Mesendoderm (in vitro differentiated cells): ENCODE measurements at regions not wholly inside any gene's neighbourhood (a gene's known extent, or its start where the extent isn't known, plus 50 kb on each side); places are given as distances from the start of the nearest gene placed in this dataset.
"Not testable (repeated sequence)": the region's sequence is repeated elsewhere in the genome, so short reads cannot be mapped to it uniquely, and the experiment has no call there.

Source experiments
- DNase-seq: peaks from one replicate; pipeline ENCODE4 v3.0.0; 2013
- H2AK5ac ChIP-seq: 2 replicates; pipeline ENCODE4 v1.6.1; 2013; ENCODE audit warnings: low read length, inconsistent platforms
- H2BK120ac ChIP-seq: 2 replicates; pipeline ENCODE4 v1.6.1; 2013; ENCODE audit warnings: low read depth, mild to moderate bottlenecking, low read length, moderate library complexity, mixed read lengths
- H2BK15ac ChIP-seq: replicated peaks from 2 replicates; pipeline ENCODE4 v1.6.1; 2013; ENCODE audit warnings: low read depth, mild to moderate bottlenecking, moderate library complexity
- H2BK5ac ChIP-seq: 2 replicates; pipeline ENCODE4 v1.6.1; 2013; ENCODE audit warnings: low read length, inconsistent platforms
- H3K18ac ChIP-seq: 2 replicates; pipeline ENCODE4 v1.6.1; 2013; ENCODE audit warnings: mild to moderate bottlenecking, low read length, mixed read lengths
- H3K23ac ChIP-seq: one replicate; pipeline ENCODE4 v1.6.1; 2013; ENCODE audit warnings: low read length
- H3K27ac ChIP-seq: 2 replicates; pipeline ENCODE4 v1.5.1; 2013; ENCODE audit warnings: low read depth, mild to moderate bottlenecking, inconsistent platforms, low read length, moderate library complexity
- H3K27me3 ChIP-seq: 2 replicates; pipeline ENCODE4 v1.6.1; 2013; ENCODE audit warnings: low read length, control low read depth, mild to moderate bottlenecking, inconsistent platforms; ENCODE audit not compliant: insufficient read depth, poor library complexity
- H3K36me3 ChIP-seq: 2 replicates; pipeline ENCODE4 v1.6.1; 2013; ENCODE audit warnings: low read length, inconsistent platforms; ENCODE audit not compliant: control insufficient read depth, insufficient read depth
- H3K4ac ChIP-seq: one replicate; pipeline ENCODE4 v1.6.1; 2013; ENCODE audit warnings: low read depth, mild to moderate bottlenecking, low read length, moderate library complexity
- H3K4me1 ChIP-seq: 2 replicates; pipeline ENCODE4 v1.6.1; 2013; ENCODE audit warnings: low read depth, low read length, inconsistent platforms; ENCODE audit not compliant: control insufficient read depth
- H3K4me2 ChIP-seq: 2 replicates; pipeline ENCODE4 v1.6.1; 2013; ENCODE audit warnings: low read length
- H3K4me3 ChIP-seq: 2 replicates; pipeline ENCODE4 v1.5.1; 2013; ENCODE audit warnings: mild to moderate bottlenecking, low read length
- H3K56ac ChIP-seq: one replicate; pipeline ENCODE4 v1.6.1; 2013; ENCODE audit warnings: low read length
- H3K79me1 ChIP-seq: 2 replicates; pipeline ENCODE4 v1.6.1; 2013; ENCODE audit warnings: low read length, inconsistent platforms
- H3K79me2 ChIP-seq: 2 replicates; pipeline ENCODE4 v1.6.1; 2013; ENCODE audit warnings: mild to moderate bottlenecking, low read length; ENCODE audit not compliant: control insufficient read depth, insufficient read depth
- H3K9ac ChIP-seq: 2 replicates; pipeline ENCODE4 v1.6.1; 2013; ENCODE audit warnings: low read length, inconsistent platforms
- H4K5ac ChIP-seq: one replicate; pipeline ENCODE4 v1.6.1; 2013; ENCODE audit warnings: low read length
- H4K8ac ChIP-seq: one replicate; pipeline ENCODE4 v1.6.1; 2013; ENCODE audit warnings: low read depth, mild to moderate bottlenecking, control low read depth, low read length, moderate library complexity
- WGBS: extraction: QIAGEN DNeasy Blood & Tissue Kit; methylation state at CpG from one replicate; pipeline ENCODE4 v1.1.7; 2013; ENCODE audit warnings: low lambda C conversion rate, missing lambda C conversion rate; ENCODE audit not compliant: insufficient coverage; ENCODE audit errors: extremely low coverage; 5-methylcytosine and 5-hydroxymethylcytosine counted together

DNA sequence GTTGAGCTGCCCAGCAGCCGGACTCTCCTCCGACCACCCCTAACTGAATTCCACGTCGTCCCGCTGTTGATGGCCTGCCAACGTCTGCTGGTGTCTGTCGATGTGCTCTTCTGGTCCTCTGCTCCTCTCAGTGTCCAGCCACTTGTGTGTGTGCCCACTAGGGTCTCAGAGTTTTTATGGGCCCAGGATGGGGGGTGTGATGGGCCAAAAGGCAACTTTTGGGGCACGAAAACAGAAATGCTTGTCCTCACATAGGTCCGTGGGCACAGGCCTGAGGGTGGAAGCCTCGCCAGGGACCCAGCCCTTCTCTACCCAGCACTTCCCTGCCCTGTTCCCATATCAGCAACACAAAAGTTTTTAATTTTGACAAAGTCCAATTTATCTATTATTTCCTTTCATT, 85.7 kb upstream of the RUFY1 start:
- H4K8ac ChIP-seq = no peak overlapping the region
- H2BK5ac ChIP-seq = no peak overlapping the region
- H2BK120ac ChIP-seq = no peak overlapping the region
- no peak overlapping the region for H3K4me2 ChIP-seq
- no peak overlapping the region for H2BK15ac ChIP-seq
- H3K79me2 ChIP-seq = no peaks in the 10 kb centered on the region
- no peaks in the 10 kb centered on the region for H3K79me1 ChIP-seq
- no peaks in the 10 kb centered on the region for H3K36me3 ChIP-seq
- no peak overlapping the region for H3K18ac ChIP-seq
- H3K4me1 ChIP-seq = no peaks in the 10 kb centered on the region
- no peak overlapping the region for H3K27ac ChIP-seq
- no peak overlapping the region for H3K4ac ChIP-seq
- H3K9ac ChIP-seq = no peak overlapping the region
- no CpG with 5 or more reads among the region's 10 CpGs for WGBS
- no peak overlapping the region for H3K23ac ChIP-seq
- DNase-seq = no peak
- H2AK5ac ChIP-seq = no peak overlapping the region
- H3K56ac ChIP-seq = no peak overlapping the region
- H4K5ac ChIP-seq = no peak overlapping the region
- no peak overlapping the region for H3K4me3 ChIP-seq
- H3K27me3 ChIP-seq = no peaks in the 10 kb centered on the region

DNA sequence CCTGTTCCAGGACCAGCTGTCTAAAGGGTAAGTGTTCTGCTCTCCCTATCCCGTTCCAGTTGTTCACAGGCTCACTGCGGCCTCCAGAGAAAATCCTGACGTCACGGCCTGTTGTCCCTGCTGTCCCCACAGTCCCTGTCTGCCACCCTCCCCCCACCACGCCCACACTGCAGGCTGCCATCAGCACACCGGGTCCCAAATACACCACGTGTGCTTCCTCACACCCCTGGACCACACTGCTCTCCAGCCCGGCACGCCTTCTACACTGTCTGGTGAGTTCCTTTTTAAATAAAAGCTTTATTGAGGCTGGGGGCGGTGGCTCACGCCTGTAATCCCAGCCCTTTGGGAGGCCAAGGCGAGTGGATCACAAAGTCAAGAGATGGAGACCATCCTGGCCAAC, 88.3 kb upstream of the RUFY1 start:
- Histone ChIP-seq H3K56ac (no peak overlapping the region), H3K4me3 (no peak overlapping the region), H3K4ac (no peak overlapping the region), H3K79me2 (no peaks in the 10 kb centered on the region), H2BK5ac (no peak overlapping the region), H3K4me1 (no peaks in the 10 kb centered on the region), H2BK120ac (no peak overlapping the region), H3K79me1 (no peaks in the 10 kb centered on the region), H4K8ac (no peak overlapping the region), H3K4me2 (no peak overlapping the region), H3K9ac (no peak overlapping the region), H3K23ac (no peak overlapping the region), H3K18ac (no peak overlapping the region), H3K27me3 (no peaks in the 10 kb centered on the region), H3K36me3 (no peaks in the 10 kb centered on the region), H4K5ac (no peak overlapping the region), H2BK15ac (no peak overlapping the region), H2AK5ac (no peak overlapping the region), H3K27ac (no peak overlapping the region)
- DNase-seq = no peak
- WGBS = no CpG with 5 or more reads among the region's 12 CpGs

DNA sequence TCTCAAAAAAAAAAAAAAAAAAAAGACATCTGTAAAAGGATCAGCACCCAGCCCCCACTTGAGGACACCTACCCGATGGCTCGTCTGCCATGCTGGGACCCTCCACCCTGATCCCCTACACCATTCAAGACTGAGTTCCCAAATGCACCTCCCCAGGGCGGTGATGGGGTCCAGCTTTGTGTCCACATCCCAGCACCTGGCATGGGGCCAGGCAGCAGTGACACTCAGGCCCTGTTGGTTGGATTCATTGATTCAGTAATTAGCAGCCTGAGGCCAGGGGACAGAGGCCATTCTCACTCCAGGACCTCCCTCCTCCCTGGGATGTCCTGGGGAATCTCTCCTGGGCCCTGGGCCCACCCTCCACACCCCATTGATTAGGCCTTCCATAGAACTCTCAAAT, 88.8 kb upstream of the RUFY1 start:
- Histone ChIP-seq H3K56ac (no peak overlapping the region), H3K18ac (no peak overlapping the region), H3K4me1 (no peaks in the 10 kb centered on the region), H2AK5ac (no peak overlapping the region), H3K4me3 (no peak overlapping the region), H3K4ac (no peak overlapping the region), H3K79me1 (no peaks in the 10 kb centered on the region), H3K4me2 (no peak overlapping the region), H3K23ac (no peak overlapping the region), H2BK120ac (no peak overlapping the region), H4K8ac (no peak overlapping the region), H2BK5ac (no peak overlapping the region), H3K36me3 (no peaks in the 10 kb centered on the region), H3K9ac (no peak overlapping the region), H3K79me2 (no peaks in the 10 kb centered on the region), H3K27ac (no peak overlapping the region), H2BK15ac (no peak overlapping the region), H4K5ac (no peak overlapping the region), H3K27me3 (no peaks in the 10 kb centered on the region)
- DNase-seq = no peak
- no CpG with 5 or more reads among the region's 3 CpGs for WGBS

DNA sequence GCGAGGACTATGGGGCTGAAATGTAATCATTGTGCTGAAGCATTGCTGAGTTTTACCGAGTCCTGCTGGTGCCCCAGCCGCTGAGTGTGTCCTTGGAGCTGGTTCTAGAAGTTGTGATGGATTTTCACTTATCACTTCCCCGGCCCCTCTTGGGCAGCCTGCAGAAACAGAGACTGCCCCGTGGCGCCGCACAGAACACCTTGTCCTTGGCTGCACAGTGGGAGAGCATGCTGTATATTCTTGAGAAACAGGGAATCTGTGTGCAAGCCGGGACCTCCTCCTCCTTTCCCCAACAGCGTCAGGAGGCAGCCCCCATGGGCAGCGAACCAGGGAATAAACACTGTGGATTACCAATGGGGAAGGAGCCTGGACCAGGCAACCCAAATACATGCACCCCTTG, 90.6 kb upstream of the RUFY1 start:
- no peak for DNase-seq
- WGBS = no CpG with 5 or more reads among the region's 10 CpGs

DNA sequence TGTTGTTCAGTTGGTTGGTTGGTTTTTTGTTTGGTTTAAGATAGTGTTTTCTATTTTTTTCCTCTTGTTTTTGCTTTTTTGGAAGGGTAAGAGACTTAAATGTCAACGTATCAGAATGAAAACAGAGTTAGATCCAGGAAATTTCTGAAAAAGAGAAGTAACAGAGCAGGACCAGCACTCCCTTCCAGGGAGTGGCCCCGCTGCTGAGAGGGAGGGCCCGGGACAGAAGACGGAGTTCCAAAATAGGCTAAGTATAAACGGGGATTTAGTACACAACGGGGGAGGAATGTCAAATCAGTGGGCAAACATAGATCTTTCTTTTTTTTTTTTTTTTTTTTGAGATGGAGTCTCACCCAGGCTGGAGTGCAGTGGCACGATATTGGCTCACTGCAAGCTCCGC, 92.7 kb upstream of the RUFY1 start:
- Histone ChIP-seq H2BK15ac (no peak overlapping the region), H4K5ac (no peak overlapping the region), H3K4me3 (no peak overlapping the region), H3K27ac (no peak overlapping the region), H3K4me1 (no peaks in the 10 kb centered on the region), H2AK5ac (no peak overlapping the region), H3K79me1 (no peaks in the 10 kb centered on the region), H4K8ac (no peak overlapping the region), H3K9ac (no peak overlapping the region), H2BK5ac (no peak overlapping the region), H3K79me2 (no peaks in the 10 kb centered on the region), H3K36me3 (no peaks in the 10 kb centered on the region), H3K4me2 (no peak overlapping the region), H3K56ac (no peak overlapping the region), H3K27me3 (no peaks in the 10 kb centered on the region), H3K4ac (no peak overlapping the region), H3K23ac (no peak overlapping the region), H2BK120ac (no peak overlapping the region), H3K18ac (no peak overlapping the region)
- no peak for DNase-seq
- no CpG with 5 or more reads among the region's 8 CpGs for WGBS

More for the DNA sequence above, 90.6 kb upstream of the RUFY1 start:
- Histone ChIP-seq H2BK120ac (no peak overlapping the region), H4K8ac (no peak overlapping the region), H4K5ac (no peak overlapping the region), H2AK5ac (no peak overlapping the region), H3K23ac (no peak overlapping the region), H3K9ac (no peak overlapping the region), H3K4me2 (no peak overlapping the region), H3K36me3 (no peaks in the 10 kb centered on the region), H3K27ac (no peak overlapping the region), H3K18ac (no peak overlapping the region), H3K79me1 (no peaks in the 10 kb centered on the region), H3K4ac (no peak overlapping the region), H3K4me1 (no peaks in the 10 kb centered on the region), H3K4me3 (no peak overlapping the region), H3K79me2 (no peaks in the 10 kb centered on the region), H2BK5ac (no peak overlapping the region), H2BK15ac (no peak overlapping the region), H3K27me3 (no peaks in the 10 kb centered on the region), H3K56ac (no peak overlapping the region)

DNA sequence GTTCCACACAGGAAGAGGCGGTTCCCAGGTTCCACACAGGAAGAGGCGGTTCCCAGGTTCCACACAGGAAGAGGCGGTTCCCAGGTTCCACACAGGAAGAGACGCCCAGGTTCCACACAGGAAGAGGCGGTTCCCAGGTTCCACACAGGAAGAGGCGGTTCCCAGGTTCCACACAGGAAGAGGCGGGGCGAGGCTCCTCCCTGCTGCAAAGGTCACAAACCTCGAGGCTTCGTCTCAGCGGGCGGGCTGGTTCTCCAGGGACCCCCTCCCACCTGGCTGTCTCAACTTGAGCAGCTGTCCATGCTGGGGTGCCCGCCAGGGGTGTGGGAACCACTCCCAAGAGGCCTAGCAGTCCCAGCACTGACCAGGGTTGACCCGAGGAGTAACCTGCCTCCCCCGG, 94.3 kb upstream of the RUFY1 start:
- H3K4ac ChIP-seq, H4K5ac ChIP-seq, DNase-seq: not testable (repeated sequence)

More for the DNA sequence above, 94.3 kb upstream of the RUFY1 start:
- H3K36me3 ChIP-seq, H3K27me3 ChIP-seq, H3K18ac ChIP-seq, H3K79me2 ChIP-seq, H3K79me1 ChIP-seq, H3K27ac ChIP-seq, H3K4me2 ChIP-seq, H2AK5ac ChIP-seq, H2BK15ac ChIP-seq, H2BK5ac ChIP-seq, H4K8ac ChIP-seq, H3K9ac ChIP-seq, H2BK120ac ChIP-seq, H3K23ac ChIP-seq, H3K4me3 ChIP-seq, H3K56ac ChIP-seq, H3K4me1 ChIP-seq: not testable (repeated sequence)
- WGBS = no CpG with 5 or more reads among the region's 15 CpGs
